H1 (cell line): ENCODE measurements at regions not wholly inside any gene's neighbourhood (a gene's known extent, or its start where the extent isn't known, plus 50 kb on each side); places are given as distances from the start of the nearest gene placed in this dataset.

Source experiments
- CTCF ChIA-PET: fragments of 300-600 bp; sonication (Branson Sonifier 250); formaldehyde crosslinking; loops from one replicate; lab custom pipeline; 2021; ENCODE audit not compliant: partially characterized antibody; lab: Charles Lee
- POLR2A ChIA-PET: fragments of 300-600 bp; sonication (Branson Sonifier 250); formaldehyde crosslinking; loops from one replicate; lab custom pipeline; 2021; ENCODE audit warnings: inconsistent platforms; ENCODE audit not compliant: partially characterized antibody; lab: Charles Lee
- DNase-seq, 2 experiments: peaks; one replicate each; pipeline versions ENCODE4 v3.0.0 to v3.0.0-alpha.2; 2010 to 2022; ENCODE audit warnings: low spot score in 2 of 2, low read depth in 1 of 2, mixed read lengths in 1 of 2
- FAIRE-seq: peaks from 2 replicates; lab custom pipeline; 2011; peaks lifted over from hg19 to GRCh38; lab: Jason Lieb, UNC
- H2AFZ ChIP-seq: 2 replicates; pipeline ENCODE4 v1.8.1; 2012; ENCODE audit warnings: low read length, inconsistent platforms
- H2AK5ac ChIP-seq: 2 replicates; pipeline ENCODE4 v1.6.1; 2013; ENCODE audit warnings: low read depth, low read length
- H2BK120ac ChIP-seq: replicated peaks from 2 replicates; pipeline ENCODE3; 2013; ENCODE audit warnings: low read depth, low read length, inconsistent platforms
- H2BK12ac ChIP-seq: 2 replicates; pipeline ENCODE4 v1.6.1; 2013; ENCODE audit warnings: low read depth, low read length
- H2BK15ac ChIP-seq: 2 replicates; pipeline ENCODE4 v1.6.1; 2013; ENCODE audit warnings: low read length
- H2BK20ac ChIP-seq: 2 replicates; pipeline ENCODE4 v1.6.1; 2013; ENCODE audit warnings: low read length
- H2BK5ac ChIP-seq: 2 replicates; pipeline ENCODE4 v1.6.1; 2013; ENCODE audit warnings: low read depth, low read length
- H3K14ac ChIP-seq: 2 replicates; pipeline ENCODE4 v1.6.1; 2013; ENCODE audit warnings: inconsistent platforms; ENCODE audit not compliant: insufficient read length
- H3K18ac ChIP-seq: 2 replicates; pipeline ENCODE4 v1.6.1; 2013; ENCODE audit warnings: low read length; ENCODE audit errors: extremely low read depth
- H3K23ac ChIP-seq: 2 replicates; pipeline ENCODE4 v1.6.1; 2013; ENCODE audit warnings: inconsistent platforms; ENCODE audit not compliant: insufficient read length
- H3K23me2 ChIP-seq: 2 replicates; pipeline ENCODE4 v1.6.1; 2013; ENCODE audit warnings: low read depth, low read length
- H3K27ac ChIP-seq: 2 replicates; pipeline ENCODE4 v1.6.1; 2011; ENCODE audit warnings: low read depth, low read length, inconsistent platforms
- H3K27me3 ChIP-seq, 4 experiments: replicated peaks in 1 of 4; 1 replicate in 1 of 4; 2 replicates in 3 of 4; pipeline versions ENCODE4 v1.6.1 to v1.8.1; 2011 to 2013; ENCODE audit warnings: low read length in 3 of 4, mild to moderate bottlenecking in 3 of 4, inconsistent platforms in 2 of 4, mixed read lengths in 2 of 4, moderate library complexity in 1 of 4; ENCODE audit not compliant: control insufficient read depth in 3 of 4, insufficient read depth in 3 of 4; ENCODE audit errors: extremely low read depth in 1 of 4
- H3K36me3 ChIP-seq, 4 experiments: 2 replicates each; pipeline versions ENCODE4 v1.6.1 to v1.8.1; 2011 to 2013; ENCODE audit warnings: mild to moderate bottlenecking in 4 of 4, low read length in 3 of 4, moderate library complexity in 2 of 4, control low read depth in 1 of 4, inconsistent platforms in 1 of 4; ENCODE audit not compliant: insufficient read depth in 4 of 4, control insufficient read depth in 2 of 4
- H3K4ac ChIP-seq: replicated peaks from 2 replicates; pipeline ENCODE3; 2013; ENCODE audit warnings: low read length, low read depth, mixed read lengths, inconsistent platforms; ENCODE audit not compliant: insufficient read length
- H3K4me1 ChIP-seq, 4 experiments: replicated peaks in 1 of 4; 1 replicate in 1 of 4; 2 replicates in 3 of 4; pipeline versions ENCODE4 v1.6.1 to v1.8.1; 2011 to 2013; ENCODE audit warnings: low read length in 3 of 4, inconsistent platforms in 2 of 4, mixed read lengths in 1 of 4; ENCODE audit not compliant: insufficient read depth in 4 of 4, control insufficient read depth in 3 of 4
- H3K4me2 ChIP-seq, 2 experiments: 2 replicates each; pipeline versions ENCODE4 v1.6.1 to v1.8.1; 2011 to 2013; ENCODE audit warnings: low read depth in 2 of 2, low read length in 2 of 2, control low read depth in 1 of 2, inconsistent platforms in 1 of 2, mild to moderate bottlenecking in 1 of 2; ENCODE audit not compliant: insufficient read depth in 1 of 2
- H3K4me3 ChIP-seq, 4 experiments: fragments of 200-600, 300-600 bp in 1 of 4; sonication (generic), shearing (Covaris generic), sonication (Bioruptor Twin) in 1 of 4; 2 replicates each; pipeline versions ENCODE4 v1.5.1 to v1.8.1; 2011 to 2016; ENCODE audit warnings: low read length in 4 of 4, low read depth in 3 of 4, control low read depth in 2 of 4, inconsistent platforms in 2 of 4, mild to moderate bottlenecking in 2 of 4, mixed read lengths in 1 of 4, moderate library complexity in 1 of 4; ENCODE audit not compliant: insufficient read depth in 2 of 4; ENCODE audit errors: extremely low read depth in 1 of 4
- H3K56ac ChIP-seq: replicated peaks from 2 replicates; pipeline ENCODE3; 2013; ENCODE audit warnings: low read depth, mild to moderate bottlenecking, mixed read lengths, low read length, inconsistent platforms; ENCODE audit not compliant: insufficient read length
- H3K79me1 ChIP-seq: 2 replicates; pipeline ENCODE4 v1.6.1; 2013; ENCODE audit warnings: low read depth, low read length, control low read depth
- H3K79me2 ChIP-seq, 2 experiments: 2 replicates each; pipeline versions ENCODE4 v1.6.1 to v1.8.1; 2012 to 2013; ENCODE audit warnings: low read length in 2 of 2, mild to moderate bottlenecking in 2 of 2, inconsistent platforms in 1 of 2; ENCODE audit not compliant: insufficient read depth in 2 of 2, control insufficient read depth in 1 of 2
- H3K9ac ChIP-seq, 4 experiments: replicated peaks in 1 of 4; 1 replicate in 1 of 4; 2 replicates in 3 of 4; pipeline versions ENCODE4 v1.6.1 to v1.8.1; 2011 to 2013; ENCODE audit warnings: low read depth in 3 of 4, low read length in 3 of 4, control low read depth in 2 of 4, mild to moderate bottlenecking in 2 of 4, moderate library complexity in 2 of 4, inconsistent platforms in 1 of 4; ENCODE audit errors: extremely low read depth in 1 of 4
- H3K9me3 ChIP-seq, 2 experiments: 2 replicates each; pipeline versions ENCODE4 v1.6.1 to v1.8.1; 2012 to 2013; ENCODE audit warnings: mild to moderate bottlenecking in 2 of 2, moderate library complexity in 2 of 2, control low read depth in 1 of 2, inconsistent platforms in 1 of 2, low read depth in 1 of 2, low read length in 1 of 2, mixed read lengths in 1 of 2; ENCODE audit not compliant: insufficient read depth in 2 of 2
- H4K20me1 ChIP-seq, 2 experiments: replicated peaks in 1 of 2; 2 replicates each; pipeline versions ENCODE3 to v1.8.1; 2011 to 2013; ENCODE audit warnings: inconsistent platforms in 2 of 2, low read length in 2 of 2, mild to moderate bottlenecking in 1 of 2; ENCODE audit not compliant: insufficient read depth in 2 of 2, control insufficient read depth in 1 of 2
- H4K5ac ChIP-seq: 2 replicates; pipeline ENCODE4 v1.6.1; 2013; ENCODE audit warnings: low read length, low read depth, mixed read lengths, inconsistent platforms; ENCODE audit not compliant: insufficient read length
- H4K8ac ChIP-seq: 2 replicates; pipeline ENCODE4 v1.8.0; 2013; ENCODE audit warnings: mild to moderate bottlenecking, moderate library complexity, low read length, inconsistent platforms; ENCODE audit not compliant: insufficient read depth; ENCODE audit errors: extremely low read depth
- H4K91ac ChIP-seq: replicated peaks from 2 replicates; pipeline ENCODE3; 2013; ENCODE audit warnings: low read length, mixed read lengths, inconsistent platforms; ENCODE audit not compliant: insufficient read length
- ASH2L ChIP-seq: fragments of 200-600, 300-600 bp; sonication (generic); IDR thresholded peaks from one replicate; pipeline ENCODE4 v1.7.1; 2017; ENCODE audit warnings: low read length
- KDM5A ChIP-seq: fragments of 200-600 bp; IDR thresholded peaks from 2 replicates; pipeline ENCODE4 v1.7.1; 2012; ENCODE audit warnings: mild to moderate bottlenecking, low read length, inconsistent platforms, mixed read lengths
- NRF1 ChIP-seq: IDR thresholded peaks from 2 replicates; pipeline ENCODE4 v1.6.1; 2011; ENCODE audit warnings: mild to moderate bottlenecking, low read depth, low read length, improper control_type of control experiment
- POU5F1 ChIP-seq: IDR thresholded peaks from 2 replicates; pipeline ENCODE4 v1.6.1; 2011; ENCODE audit warnings: low read depth, mild to moderate bottlenecking, low read length, moderate library complexity
- RNF2 ChIP-seq: fragments of 200-900, 300-1000 bp; sonication (generic); IDR thresholded peaks from 2 replicates; pipeline ENCODE4 v1.7.1; 2016; ENCODE audit warnings: borderline replicate concordance, low read depth, mild to moderate bottlenecking, antibody characterized with exemption, low read length; ENCODE audit not compliant: poor library complexity, severe bottlenecking; ENCODE audit errors: missing control alignments
- YY1 ChIP-seq: IDR thresholded peaks from 2 replicates; pipeline ENCODE4 v1.6.1; 2011; ENCODE audit warnings: low read depth, mild to moderate bottlenecking, low read length
- WGBS, 2 experiments: shearing (Covaris generic) in 1 of 2; methylation state at CpG; one replicate each; pipeline versions ENCODE4 v1.1.6 to v1.1.7; 2013 to 2015; ENCODE audit warnings: low lambda C conversion rate in 2 of 2, mixed read lengths in 2 of 2, inconsistent platforms in 1 of 2, low coverage in 1 of 2, missing lambda C conversion rate in 1 of 2; ENCODE audit not compliant: insufficient replicate concordance in 2 of 2, insufficient coverage in 1 of 2, insufficient read length in 1 of 2; ENCODE audit errors: extremely low coverage in 1 of 2, missing lambda C conversion rate in 1 of 2; 5-methylcytosine and 5-hydroxymethylcytosine counted together

GRCh38 chr17:22273308-22273707 is 581.0 kb downstream of the KCNJ18 start:
- H3K4ac ChIP-seq: no peak overlapping the region
- ChIA-PET POLR2A (no interaction called here), CTCF (no interaction called here)
- no peak overlapping the region for H2AFZ ChIP-seq
- H2BK20ac ChIP-seq: no peak overlapping the region
- DNase-seq (no peak), FAIRE-seq (no peak)
- H3K9me3 ChIP-seq: peaks cover 54 to 85% of the 10 kb centered on the region in 2 experiments
- H3K4me1 ChIP-seq: no peaks in the 10 kb centered on the region
- no peak overlapping the region for H2BK5ac ChIP-seq
- H3K9ac ChIP-seq: no peak overlapping the region
- H2BK120ac ChIP-seq: no peak overlapping the region
- no peak overlapping the region for H3K56ac ChIP-seq
- H3K23ac ChIP-seq: no peak overlapping the region
- no peak overlapping the region for H3K4me2 ChIP-seq
- H4K91ac ChIP-seq: no peak overlapping the region
- WGBS, 2 experiments: 90% methylated on average over 2 of the region's 2 CpGs; no CpG with 5 or more reads in 1 of the 2 experiments
- TF ChIP-seq NRF1 (no peak), POU5F1 (no peak), YY1 (no peak), RNF2 (no peak), KDM5A (no peak), ASH2L (no peak)
- no peaks in the 10 kb centered on the region for H3K79me2 ChIP-seq
- no peaks in the 10 kb centered on the region for H3K27me3 ChIP-seq
- H3K79me1 ChIP-seq: no peaks in the 10 kb centered on the region
- H2BK12ac ChIP-seq: no peak overlapping the region
- H4K20me1 ChIP-seq: no peaks in the 10 kb centered on the region
- no peak overlapping the region for H2AK5ac ChIP-seq
- no peak overlapping the region for H3K4me3 ChIP-seq
- no peak overlapping the region for H4K5ac ChIP-seq
- H3K36me3 ChIP-seq: no peaks in the 10 kb centered on the region
- no peaks in the 10 kb centered on the region for H3K23me2 ChIP-seq
- no peak overlapping the region for H3K27ac ChIP-seq
- H3K18ac ChIP-seq: no peak overlapping the region
- H4K8ac ChIP-seq: no peak overlapping the region
- H2BK15ac ChIP-seq: no peak overlapping the region
- no peak overlapping the region for H3K14ac ChIP-seq
